K562 (cell line): ENCODE measurements at regions not wholly inside any gene's neighbourhood (a gene's known extent, or its start where the extent isn't known, plus 50 kb on each side); places are given as distances from the start of the nearest gene placed in this dataset.
"Not testable (repeated sequence)": the region's sequence is repeated elsewhere in the genome, so short reads cannot be mapped to it uniquely, and the experiment has no call there.

ENCODE experiments used
- ATAC-seq: fragments of 200-7000 bp; cut with Tn5 transposase; 3 replicates; pipeline ENCODE4 v1.9.1; 2020; ENCODE audit warnings: moderate library complexity
- BruUV-seq: library from RNA; stranded (reverse); fragments of 400-500 nt; replicated peaks from 2 replicates; lab custom pipeline; 2021; lab: Mats Ljungman, UMichigan
- CTCF ChIA-PET: fragments of 300-600 bp; formaldehyde crosslinking; extraction: SDS; loops from one replicate; lab custom pipeline; 2021; ENCODE audit warnings: low intra/inter-chr PET ratio; lab: Yijun Ruan, JAX
- POLR2A ChIA-PET: fragments of 300-600, 350-650 bp; sonication (Branson Sonifier 250); formaldehyde crosslinking; extraction: SDS; loops from one replicate; lab custom pipeline; 2021; ENCODE audit warnings: antibody characterized with exemption, inconsistent platforms; lab: Yijun Ruan, JAX
- DNase-seq, 4 experiments: peaks; one replicate each; pipeline versions ENCODE4 v3.0.0 to v3.0.0-alpha.2; 2011 to 2018; ENCODE audit warnings: low spot score in 3 of 4, mixed read lengths in 3 of 4; ENCODE audit errors: extremely low read depth in 1 of 4
- FAIRE-seq: peaks from 2 replicates; lab custom pipeline; 2011; peaks lifted over from hg19 to GRCh38; lab: Jason Lieb, UNC
- H2AFZ ChIP-seq: 2 replicates; pipeline ENCODE4 v1.6.0; 2011; ENCODE audit warnings: low read depth, low read length, control low read depth, inconsistent platforms
- H3K27ac ChIP-seq: fragments of 200-600 bp; 3 replicates; pipeline ENCODE4 v1.8.0; 2011; ENCODE audit warnings: low read depth, mild to moderate bottlenecking, control low read depth, inconsistent platforms, low read length, moderate library complexity, mixed read lengths; ENCODE audit errors: extremely low read depth
- H3K27me3 ChIP-seq, 2 experiments: fragments of 300-600 bp in 1 of 2; 2 replicates in 1 of 2; 3 replicates in 1 of 2; pipeline versions ENCODE4 v1.6.0 to v1.8.0; 2011; ENCODE audit warnings: inconsistent platforms in 2 of 2, low read length in 2 of 2, mild to moderate bottlenecking in 1 of 2, mixed read lengths in 1 of 2, moderate library complexity in 1 of 2; ENCODE audit not compliant: control insufficient read depth in 2 of 2, insufficient read depth in 2 of 2
- H3K36me3 ChIP-seq: fragments of 300-600 bp; 3 replicates; pipeline ENCODE4 v1.8.0; 2011; ENCODE audit warnings: mild to moderate bottlenecking, low read length, inconsistent platforms; ENCODE audit not compliant: control insufficient read depth, insufficient read depth
- H3K4me1 ChIP-seq, 2 experiments: fragments of 200-600 bp in 1 of 2; replicated peaks in 1 of 2; 2 replicates in 1 of 2; 3 replicates in 1 of 2; pipeline versions ENCODE4 v1.5.1 to v1.8.0; 2011; ENCODE audit warnings: inconsistent platforms in 2 of 2, low read length in 2 of 2, mild to moderate bottlenecking in 1 of 2, mixed read lengths in 1 of 2, moderate library complexity in 1 of 2; ENCODE audit not compliant: control insufficient read depth in 2 of 2, insufficient read depth in 2 of 2
- H3K4me2 ChIP-seq: 2 replicates; pipeline ENCODE4 v1.6.1; 2011; ENCODE audit warnings: low read length, control low read depth, inconsistent platforms, mixed read lengths; ENCODE audit not compliant: insufficient read depth
- H3K4me3 ChIP-seq: fragments of 200-600 bp; sonication (generic), shearing (Covaris generic); 2 replicates; pipeline ENCODE4 v1.5.1; 2016; ENCODE audit warnings: control low read depth, inconsistent platforms
- H3K79me2 ChIP-seq: fragments of 200-600 bp; 3 replicates; pipeline ENCODE4 v1.8.0; 2011; ENCODE audit warnings: low read length, inconsistent platforms; ENCODE audit not compliant: control insufficient read depth, insufficient read depth
- H3K9ac ChIP-seq, 2 experiments: 2 replicates each; pipeline versions ENCODE4 v1.6.0 to v1.6.1; 2011; ENCODE audit warnings: low read depth in 2 of 2, low read length in 2 of 2, control low read depth in 1 of 2, inconsistent platforms in 1 of 2, mild to moderate bottlenecking in 1 of 2, mixed read lengths in 1 of 2; ENCODE audit not compliant: insufficient read depth in 1 of 2
- H3K9me1 ChIP-seq: one replicate; pipeline ENCODE4 v1.6.0; 2011; ENCODE audit warnings: inconsistent platforms, mild to moderate bottlenecking, low read length, moderate library complexity; ENCODE audit not compliant: control insufficient read depth, insufficient read depth
- H3K9me3 ChIP-seq: replicated peaks from 2 replicates; pipeline ENCODE4 v1.5.1; 2011; ENCODE audit warnings: low read depth, low read length, inconsistent platforms; ENCODE audit not compliant: control insufficient read depth, insufficient read depth
- H4K20me1 ChIP-seq: replicated peaks from 2 replicates; pipeline ENCODE4 v1.6.1; 2011; ENCODE audit warnings: low read length, inconsistent platforms, mixed read lengths; ENCODE audit not compliant: control insufficient read depth, insufficient read depth
- CTCF ChIP-seq, 3 experiments: IDR thresholded peaks in 2 of 3; conservative IDR thresholded peaks in 1 of 3; 2 replicates each; pipeline ENCODE4 v1.5.1; 2011 to 2012; ENCODE audit warnings: low read length in 3 of 3, mild to moderate bottlenecking in 3 of 3, control low read depth in 2 of 3, improper control_type of control experiment in 1 of 3, inconsistent platforms in 1 of 3, low read depth in 1 of 3, mixed read lengths in 1 of 3, moderate library complexity in 1 of 3; ENCODE audit not compliant: insufficient read depth in 2 of 3
- MBD1 ChIP-seq: fragments of 250-450 bp; sonication (Bioruptor Pico); IDR thresholded peaks from 2 replicates; pipeline ENCODE4 v1.8.0; 2022; ENCODE audit warnings: inconsistent platforms
- NCOA1 ChIP-seq: fragments of 450-650 bp; IDR thresholded peaks from 2 replicates; pipeline ENCODE4 v1.6.1; 2016; ENCODE audit warnings: low read depth
- PURB ChIP-seq: sonication (generic); formaldehyde crosslinking; IDR thresholded peaks from 2 replicates; pipeline ENCODE4 v1.9.0; 2021; ENCODE audit warnings: low read depth, mild to moderate bottlenecking, missing genetic modification reagents
- ZNF174 ChIP-seq: fragments of 250-450 bp; sonication (Bioruptor Pico); IDR thresholded peaks from 2 replicates; pipeline ENCODE4 v1.4.0; 2020; ENCODE audit warnings: mild to moderate bottlenecking
- WGBS: fragments of 100-300 bp; shearing (Covaris generic); methylation state at CpG from one replicate; pipeline ENCODE4 v1.1.6; 2016; ENCODE audit warnings: low coverage, mixed read lengths; ENCODE audit not compliant: insufficient coverage; ENCODE audit errors: missing lambda C conversion rate; 5-methylcytosine and 5-hydroxymethylcytosine counted together
- in situ Hi-C: fragments of 300-500 bp; cut with MboI; formaldehyde crosslinking; loops from 4 replicates; pipeline ENCODE4 v1.15.0; 2018; ENCODE audit warnings: inconsistent platforms, mixed read lengths
- intact Hi-C: fragments of 100-400 bp; cut with micrococcal nuclease; formaldehyde crosslinking; loops from 2 replicates; pipeline ENCODE4 v1.14.2; 2022
- TF ChIP-seq, protein P1 (sequence below): fragments of 450-650 bp; IDR thresholded peaks from 2 replicates; pipeline ENCODE4 v1.6.1; 2016; ENCODE audit warnings: missing biosample characterization, missing genetic modification characterization

GRCh38 chr4:179059396-179059795 lies 1617.2 kb upstream of the AGA start:
- ATAC-seq (no peak), FAIRE-seq (no peak), DNase-seq (no peak)
- Histone ChIP-seq H3K27me3 (no peaks in the 10 kb centered on the region), H3K4me2 (no peak overlapping the region), H4K20me1 (no peaks in the 10 kb centered on the region), H3K36me3 (no peaks in the 10 kb centered on the region), H3K4me1 (no peaks in the 10 kb centered on the region), H3K79me2 (no peaks in the 10 kb centered on the region), H3K9me1 (no peaks in the 10 kb centered on the region), H2AFZ (no peak overlapping the region), H3K9ac (no peak overlapping the region), H3K27ac (no peak overlapping the region), H3K4me3 (no peak overlapping the region), H3K9me3 (no peaks in the 10 kb centered on the region)
- no TSS peak for BruUV-seq
- ChIA-PET CTCF (no interaction called here), POLR2A (no interaction called here)
- intact Hi-C loops (no loop called here), in situ Hi-C loops (no loop called here)
- WGBS, result 0% methylated on average over 2 of the region's 3 CpGs
- TF ChIP-seq PURB (no peak), MBD1 (CRISPR knock-in tag) (no peak), CTCF (IDR thresholded peaks at IDR 0.05 in 2 of 3, conservative IDR thresholded peaks at IDR 0.05 in 1 of 3; ENCODE audit: insufficient read depth in 2 of 3, low read depth in 1 of 3, low read length in 3 of 3) (no peak), ZNF174 (CRISPR knock-in tag) (no peak), NCOA1 (no peak)
- TF ChIP-seq, protein P1, sequence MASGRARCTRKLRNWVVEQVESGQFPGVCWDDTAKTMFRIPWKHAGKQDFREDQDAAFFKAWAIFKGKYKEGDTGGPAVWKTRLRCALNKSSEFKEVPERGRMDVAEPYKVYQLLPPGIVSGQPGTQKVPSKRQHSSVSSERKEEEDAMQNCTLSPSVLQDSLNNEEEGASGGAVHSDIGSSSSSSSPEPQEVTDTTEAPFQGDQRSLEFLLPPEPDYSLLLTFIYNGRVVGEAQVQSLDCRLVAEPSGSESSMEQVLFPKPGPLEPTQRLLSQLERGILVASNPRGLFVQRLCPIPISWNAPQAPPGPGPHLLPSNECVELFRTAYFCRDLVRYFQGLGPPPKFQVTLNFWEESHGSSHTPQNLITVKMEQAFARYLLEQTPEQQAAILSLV (tag), result no peak

GRCh38 chr4:179066254-179066653 lies 1624.0 kb upstream of the AGA start:
- H2AFZ ChIP-seq, H3K4me2 ChIP-seq, POLR2A ChIA-PET, H4K20me1 ChIP-seq, H3K27ac ChIP-seq, BruUV-seq, FAIRE-seq, intact Hi-C loops, H3K79me2 ChIP-seq, H3K27me3 ChIP-seq, H3K9me3 ChIP-seq, in situ Hi-C loops, H3K36me3 ChIP-seq, DNase-seq, H3K4me1 ChIP-seq, H3K9me1 ChIP-seq, H3K4me3 ChIP-seq, CTCF ChIA-PET, H3K9ac ChIP-seq, ATAC-seq: not testable (repeated sequence)
- WGBS, result 1% methylated on average over 12 of the region's 12 CpGs
